Astrocyte (in vitro differentiated cells and primary cell): ENCODE measurements at regions not wholly inside any gene's neighbourhood (a gene's known extent, or its start where the extent isn't known, plus 50 kb on each side); places are given as distances from the start of the nearest gene placed in this dataset.

Experiments used
- DNase-seq: peaks from one replicate; pipeline ENCODE4 v3.0.0-alpha.2; 2010; ENCODE audit warnings: low read depth
- FAIRE-seq: peaks from 2 replicates; lab custom pipeline; 2011; peaks lifted over from hg19 to GRCh38; lab: Jason Lieb, UNC
- H2AFZ ChIP-seq: 2 replicates; pipeline ENCODE4 v1.6.0; 2012; ENCODE audit warnings: low read depth, low read length, inconsistent platforms
- H3K27ac ChIP-seq: 2 replicates; pipeline ENCODE4 v1.5.1; 2011; ENCODE audit warnings: low read depth, low read length, inconsistent platforms
- H3K27me3 ChIP-seq: 2 replicates; pipeline ENCODE4 v1.6.0; 2011; ENCODE audit warnings: low read length, inconsistent platforms; ENCODE audit not compliant: insufficient read depth
- H3K36me3 ChIP-seq: 2 replicates; pipeline ENCODE4 v1.5.1; 2011; ENCODE audit warnings: low read length, inconsistent platforms; ENCODE audit not compliant: insufficient read depth
- H3K4me1 ChIP-seq: 2 replicates; pipeline ENCODE4 v1.5.1; 2011; ENCODE audit warnings: low read length, inconsistent platforms; ENCODE audit not compliant: insufficient read depth
- H3K4me2 ChIP-seq: 2 replicates; pipeline ENCODE4 v1.6.0; 2012; ENCODE audit warnings: low read length, inconsistent platforms
- H3K4me3 ChIP-seq: 2 replicates; pipeline ENCODE4 v1.5.1; 2011; ENCODE audit warnings: low read depth, mild to moderate bottlenecking, low read length, inconsistent platforms; ENCODE audit not compliant: insufficient read depth
- H3K79me2 ChIP-seq: 2 replicates; pipeline ENCODE4 v1.6.0; 2012; ENCODE audit warnings: mild to moderate bottlenecking, low read length, inconsistent platforms; ENCODE audit not compliant: insufficient read depth
- H3K9ac ChIP-seq: 2 replicates; pipeline ENCODE4 v1.6.0; 2012; ENCODE audit warnings: mild to moderate bottlenecking, low read length, inconsistent platforms
- H3K9me3 ChIP-seq: 2 replicates; pipeline ENCODE4 v1.5.1; 2012; ENCODE audit warnings: low read depth, mild to moderate bottlenecking, low read length, inconsistent platforms; ENCODE audit not compliant: insufficient read depth
- H4K20me1 ChIP-seq: 2 replicates; pipeline ENCODE4 v1.6.0; 2012; ENCODE audit warnings: low read length, inconsistent platforms; ENCODE audit not compliant: insufficient read depth
- H3K27ac Mint-ChIP-seq: one replicate; pipeline ENCODE4 v1.8.0; 2021; ENCODE audit warnings: mild to moderate bottlenecking, mixed read lengths; ENCODE audit not compliant: unreplicated experiment
- H3K27me3 Mint-ChIP-seq: one replicate; pipeline ENCODE4 v1.8.0; 2021; ENCODE audit warnings: low read depth, mixed read lengths; ENCODE audit not compliant: unreplicated experiment
- H3K36me3 Mint-ChIP-seq: one replicate; pipeline ENCODE4 v1.8.0; 2021; ENCODE audit warnings: low read depth, mixed read lengths; ENCODE audit not compliant: unreplicated experiment
- H3K4me1 Mint-ChIP-seq: one replicate; pipeline ENCODE4 v1.8.0; 2021; ENCODE audit warnings: low read depth, mixed read lengths; ENCODE audit not compliant: unreplicated experiment
- H3K4me3 Mint-ChIP-seq: one replicate; pipeline ENCODE4 v1.8.0; 2021; ENCODE audit warnings: mild to moderate bottlenecking, moderate library complexity, mixed read lengths; ENCODE audit not compliant: unreplicated experiment
- H3K9me3 Mint-ChIP-seq: one replicate; pipeline ENCODE4 v1.8.0; 2021; ENCODE audit warnings: mild to moderate bottlenecking, mixed read lengths; ENCODE audit not compliant: unreplicated experiment
- CTCF ChIP-seq: IDR thresholded peaks from 2 replicates; pipeline ENCODE4 v1.5.1; 2011; ENCODE audit warnings: low read depth, mild to moderate bottlenecking, inconsistent platforms, low read length, moderate library complexity; ENCODE audit not compliant: insufficient read depth
- EZH2 ChIP-seq: IDR thresholded peaks from 2 replicates; pipeline ENCODE4 v1.6.1; 2012; ENCODE audit warnings: mild to moderate bottlenecking, low read length, inconsistent platforms; ENCODE audit not compliant: insufficient read depth

- no peak for DNase-seq
- Mint-ChIP-seq H3K4me3 (no peak overlapping the region), H3K27ac (no peak overlapping the region), H3K9me3 (no peaks in the 10 kb centered on the region), H3K36me3 (no peaks in the 10 kb centered on the region), H3K27me3 (peaks cover 10% of the 10 kb centered on the region), H3K4me1 (no peaks in the 10 kb centered on the region)
- Histone ChIP-seq H3K4me3 (no peak overlapping the region), H2AFZ (no peak overlapping the region), H3K27ac (no peak overlapping the region), H3K79me2 (no peaks in the 10 kb centered on the region), H3K4me1 (no peaks in the 10 kb centered on the region), H4K20me1 (no peaks in the 10 kb centered on the region), H3K36me3 (no peaks in the 10 kb centered on the region), H3K9ac (no peak overlapping the region), H3K27me3 (no peaks in the 10 kb centered on the region), H3K4me2 (no peak overlapping the region), H3K9me3 (no peaks in the 10 kb centered on the region)
- TF ChIP-seq CTCF: no peak
- TF ChIP-seq EZH2: no peak
- no peak for FAIRE-seq
Observed at GRCh38 chr3:135460273-135460672, 505.3 kb upstream of the PPP2R3A start.

- Histone ChIP-seq H3K36me3 (no peaks in the 10 kb centered on the region), H3K27ac (no peak overlapping the region), H3K4me3 (no peak overlapping the region), H4K20me1 (no peaks in the 10 kb centered on the region), H3K4me2 (no peak overlapping the region), H3K9ac (no peak overlapping the region), H3K79me2 (no peaks in the 10 kb centered on the region), H3K9me3 (no peaks in the 10 kb centered on the region), H3K4me1 (no peaks in the 10 kb centered on the region), H3K27me3 (no peaks in the 10 kb centered on the region), H2AFZ (no peak overlapping the region)
- Mint-ChIP-seq H3K4me3 (no peak overlapping the region), H3K4me1 (no peaks in the 10 kb centered on the region), H3K27ac (no peak overlapping the region), H3K27me3 (peaks cover 9% of the 10 kb centered on the region), H3K9me3 (peaks cover 3% of the 10 kb centered on the region), H3K36me3 (no peaks in the 10 kb centered on the region)
- TF ChIP-seq CTCF (no peak), EZH2 (no peak)
- FAIRE-seq: no peak
- no peak for DNase-seq
Observed at GRCh38 chr3:135471911-135472310, 493.6 kb upstream of the PPP2R3A start.

- Histone ChIP-seq H2AFZ (no peak overlapping the region), H3K36me3 (no peaks in the 10 kb centered on the region), H3K27ac (no peak overlapping the region), H4K20me1 (no peaks in the 10 kb centered on the region), H3K4me3 (no peak overlapping the region), H3K79me2 (no peaks in the 10 kb centered on the region), H3K9me3 (no peaks in the 10 kb centered on the region), H3K9ac (no peak overlapping the region), H3K27me3 (no peaks in the 10 kb centered on the region), H3K4me1 (no peaks in the 10 kb centered on the region), H3K4me2 (no peak overlapping the region)
- H3K4me3 Mint-ChIP-seq: no peak overlapping the region
- H3K9me3 Mint-ChIP-seq: no peaks in the 10 kb centered on the region
- TF ChIP-seq EZH2 (no peak), CTCF (no peak)
- no peaks in the 10 kb centered on the region for H3K4me1 Mint-ChIP-seq
- H3K27ac Mint-ChIP-seq: no peak overlapping the region
- DNase-seq (no peak), FAIRE-seq (no peak)
- no peaks in the 10 kb centered on the region for H3K36me3 Mint-ChIP-seq
- peaks cover 6% of the 10 kb centered on the region for H3K27me3 Mint-ChIP-seq
Observed at GRCh38 chr3:135473449-135473848, 492.1 kb upstream of the PPP2R3A start.
